NCI-H748 treated with DMSO at 0.1 percent for 48 hours (cell line): ENCODE measurements at regions not wholly inside any gene's neighbourhood (a gene's known extent, or its start where the extent isn't known, plus 50 kb on each side); places are given as distances from the start of the nearest gene placed in this dataset.

Experiments
- DNase-seq: peaks from one replicate; lab custom pipeline; 2025; lab: John Stamatoyannopoulos, UW

DNA sequence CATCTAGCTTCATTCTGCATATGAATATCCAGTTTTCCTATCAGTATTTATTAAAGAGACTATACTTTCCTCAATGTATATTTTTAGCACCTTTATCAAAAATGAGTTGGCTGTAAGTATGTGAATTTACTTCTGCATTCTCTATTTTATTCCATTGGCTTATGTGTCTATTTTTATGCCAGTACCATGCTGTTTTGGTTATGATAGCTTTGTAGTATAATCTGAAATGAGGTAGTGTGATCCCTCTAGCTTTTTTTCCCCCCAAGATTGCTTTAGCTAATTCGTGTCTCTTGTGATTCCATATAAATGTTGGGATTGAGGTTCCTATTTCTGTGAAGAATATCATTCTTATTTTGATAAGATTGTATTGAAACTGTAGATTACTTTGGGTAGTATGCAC, 469.1 kb upstream of the MAP3K7 start:
- DNase-seq = no peak

- peak; percentile 37 for DNase-seq
Observed at GRCh38 chr6:91052473-91053450, 465.9 kb upstream of the MAP3K7 start.

- no peak for DNase-seq
Observed at GRCh38 chr6:91045161-91045560, 458.3 kb upstream of the MAP3K7 start.

- DNase-seq = no peak
Observed at GRCh38 chr6:91043751-91044150, 456.9 kb upstream of the MAP3K7 start.

DNA sequence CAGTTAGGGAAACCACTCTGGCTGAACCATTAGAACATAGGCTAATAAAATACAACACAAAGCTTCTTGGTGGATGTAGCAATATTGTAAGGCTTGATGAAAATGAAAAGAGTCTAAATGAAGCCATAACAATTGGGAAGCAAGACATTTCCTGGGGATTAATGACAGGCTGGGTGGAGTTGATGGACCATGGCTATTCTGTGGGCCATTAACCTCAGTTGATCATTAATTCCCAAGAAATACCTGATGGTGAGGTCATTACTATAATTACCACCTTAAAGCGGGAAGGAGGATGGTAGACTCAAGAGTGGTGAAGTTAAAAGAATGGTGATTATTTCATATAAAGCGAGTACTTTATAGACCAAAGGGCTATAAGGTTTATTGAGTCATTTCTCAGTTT, 455.8 kb upstream of the MAP3K7 start:
- no peak for DNase-seq

DNA sequence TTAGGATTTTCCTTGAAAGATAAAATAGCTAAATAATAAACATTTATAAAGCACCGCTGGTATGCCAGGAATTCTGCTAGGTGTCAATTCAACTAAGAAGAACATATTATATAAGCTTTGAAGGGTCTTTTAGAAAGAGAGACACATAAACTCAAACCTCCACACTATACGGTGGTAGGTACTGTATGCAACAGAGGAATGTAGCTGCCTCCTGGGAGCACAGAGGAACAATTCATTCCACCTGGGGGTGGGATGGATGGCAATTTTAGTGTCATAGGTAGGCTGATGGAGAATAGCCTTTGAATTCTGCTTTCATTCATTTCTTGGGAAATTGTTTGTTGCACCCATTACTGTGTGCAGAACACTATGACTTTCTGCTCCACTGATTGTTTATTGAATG, 447.1 kb upstream of the MAP3K7 start:
- no peak for DNase-seq

- DNase-seq = no peak
Observed at GRCh38 chr6:91031581-91031980, 444.7 kb upstream of the MAP3K7 start.

DNA sequence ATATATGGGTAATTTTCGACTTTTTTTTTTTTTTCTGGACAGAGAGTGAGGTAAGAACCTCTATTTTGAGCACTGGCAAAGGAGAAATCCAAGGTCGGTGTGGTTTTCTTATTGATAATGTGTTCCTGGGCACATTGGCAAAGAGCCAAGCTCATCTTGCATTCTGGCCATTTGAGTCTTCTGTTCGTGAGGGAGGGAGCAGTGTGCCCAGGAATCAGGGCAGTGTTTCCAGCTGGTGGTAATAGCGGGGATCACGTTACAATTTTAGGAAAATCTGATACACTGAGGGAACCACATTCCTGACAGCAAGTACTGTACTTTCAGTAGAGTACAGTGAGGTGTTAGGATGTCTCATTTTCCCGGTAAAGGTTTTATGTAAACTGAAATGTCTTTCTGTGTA, 442.3 kb upstream of the MAP3K7 start:
- peak; percentile 65 for DNase-seq

- no peak for DNase-seq
Observed at GRCh38 chr6:91023529-91023928, 436.7 kb upstream of the MAP3K7 start.

GRCh38 chr6:91020744-91021143, 433.9 kb upstream of the MAP3K7 start:
- no peak for DNase-seq

DNA sequence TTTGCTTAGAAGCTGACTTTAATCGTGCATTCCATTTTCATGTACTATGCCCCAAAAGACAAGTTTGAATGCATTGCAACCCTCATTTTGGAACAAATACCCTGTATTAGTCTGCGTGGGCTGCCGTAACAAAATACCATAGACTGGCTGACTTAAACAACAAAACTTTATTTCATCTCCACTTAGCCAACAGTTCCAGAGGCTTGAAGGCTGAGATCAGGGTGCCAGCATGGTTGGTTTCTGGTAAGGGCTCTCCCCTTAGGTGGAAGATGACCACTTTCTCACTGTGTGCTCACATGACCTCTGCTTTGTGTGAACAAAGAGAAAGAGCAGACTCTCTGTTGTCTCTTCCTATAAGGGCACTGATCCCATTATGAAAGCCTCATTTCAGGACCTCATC, 431.7 kb upstream of the MAP3K7 start:
- no peak for DNase-seq

DNA sequence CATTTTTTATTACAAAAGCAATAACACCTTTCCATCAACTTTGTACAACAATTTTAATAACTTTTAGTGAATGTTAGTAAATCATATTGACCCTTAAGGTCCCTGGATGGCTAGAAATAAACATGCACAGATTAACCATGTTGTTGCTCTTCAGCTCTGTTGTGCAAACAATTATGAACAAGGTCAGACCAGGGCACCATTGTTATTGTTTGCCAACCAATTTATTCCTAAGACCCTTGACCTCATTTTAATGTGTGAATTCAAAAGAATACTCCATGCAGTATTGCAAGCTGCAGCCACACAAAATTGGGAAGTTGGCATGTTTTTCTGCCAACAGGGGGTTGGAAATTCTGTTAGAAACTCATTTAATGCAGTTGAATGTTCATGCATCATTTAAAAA, 426.6 kb upstream of the MAP3K7 start:
- peak; percentile 12 for DNase-seq

DNA sequence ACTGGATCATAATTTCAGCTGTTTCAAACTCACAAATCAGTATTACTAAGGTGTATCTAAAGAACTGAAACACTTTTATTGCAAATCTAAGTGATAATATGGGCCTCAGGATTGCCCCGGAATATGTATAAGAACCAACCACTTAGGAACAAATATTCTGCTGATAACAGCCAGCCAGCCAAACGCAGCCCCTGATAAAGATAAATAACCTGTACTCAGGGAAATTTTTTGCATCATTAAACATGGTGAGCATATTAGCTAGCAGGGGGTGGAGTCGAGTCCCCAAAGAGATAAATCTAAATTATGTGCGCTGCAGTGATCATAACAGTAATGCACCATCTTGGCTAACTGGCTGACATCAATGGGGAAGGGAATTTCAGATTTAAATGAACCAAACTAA, 410.2 kb upstream of the MAP3K7 start:
- DNase-seq = peak; percentile 18

GRCh38 chr6:90993770-90994169, 406.9 kb upstream of the MAP3K7 start:
- no peak for DNase-seq

DNA sequence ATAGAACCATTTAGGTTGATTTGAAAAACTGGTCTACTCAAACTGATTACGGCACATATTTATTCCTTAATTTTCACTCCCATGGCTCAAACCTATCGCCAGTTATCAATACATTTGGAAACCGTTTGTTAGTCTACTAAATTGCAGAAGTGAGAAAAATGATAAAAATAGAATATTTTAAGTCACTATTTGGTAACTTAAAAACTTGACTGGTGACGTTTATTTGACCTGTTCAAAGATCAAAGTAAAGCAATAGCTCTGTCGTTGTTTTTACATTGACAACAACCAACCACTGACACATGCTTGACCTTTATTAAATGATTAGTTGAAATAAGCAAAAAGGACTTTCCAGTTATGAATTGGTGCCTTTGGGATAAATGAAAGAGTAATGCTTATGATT, 402.9 kb upstream of the MAP3K7 start:
- no peak for DNase-seq

- DNase-seq = no peak
Observed at GRCh38 chr6:90984066-90984465, 397.2 kb upstream of the MAP3K7 start.

GRCh38 chr6:90983462-90983861, 396.6 kb upstream of the MAP3K7 start:
- DNase-seq = no peak

- no peak for DNase-seq
Observed at GRCh38 chr6:90982581-90982980, 395.7 kb upstream of the MAP3K7 start.

DNA sequence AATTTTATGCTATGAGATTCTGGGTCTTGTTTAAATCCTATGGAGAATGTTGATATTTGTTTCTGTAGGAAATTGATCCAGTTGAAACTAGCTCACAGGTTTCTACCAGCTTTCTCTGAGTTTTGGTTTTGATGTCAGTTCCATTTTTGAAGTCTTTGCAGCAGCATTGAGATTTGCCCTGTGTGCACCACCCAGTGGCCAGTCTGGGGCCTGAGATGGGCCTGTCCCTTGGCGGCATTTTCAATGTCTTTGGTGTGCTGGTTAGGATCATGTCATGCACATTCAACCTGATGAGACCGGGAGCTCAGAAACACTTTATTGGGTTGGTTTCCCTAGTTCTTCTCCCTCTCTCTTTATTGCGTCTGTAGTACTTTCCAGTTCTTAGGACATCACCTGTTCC, 395.2 kb upstream of the MAP3K7 start:
- no peak for DNase-seq

GRCh38 chr6:90978046-90978445, 391.2 kb upstream of the MAP3K7 start:
- DNase-seq = no peak

- DNase-seq = no peak
Observed at GRCh38 chr6:90977513-90977912, 390.6 kb upstream of the MAP3K7 start.

DNA sequence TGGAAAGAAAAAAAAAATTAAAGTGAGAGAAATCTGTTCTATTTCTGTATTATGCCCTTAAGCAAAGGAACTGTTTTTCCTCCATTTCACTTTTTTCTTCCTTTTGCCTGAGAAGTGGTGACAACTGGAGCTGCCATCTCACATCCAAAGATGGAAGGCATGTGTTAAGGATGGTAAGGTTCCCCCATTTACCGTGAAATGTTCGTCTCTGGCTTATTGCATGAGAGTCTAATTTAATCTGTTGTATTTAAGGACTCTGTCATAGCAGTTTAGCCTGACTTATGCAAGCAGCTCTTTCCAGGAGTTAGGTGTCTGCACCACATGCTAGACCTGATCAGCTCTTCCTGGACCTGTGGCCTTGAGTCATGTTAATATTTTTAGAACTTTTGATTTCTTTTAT, 389.5 kb upstream of the MAP3K7 start:
- DNase-seq = no peak

GRCh38 chr6:90975741-90976140, 388.9 kb upstream of the MAP3K7 start:
- no peak for DNase-seq

DNA sequence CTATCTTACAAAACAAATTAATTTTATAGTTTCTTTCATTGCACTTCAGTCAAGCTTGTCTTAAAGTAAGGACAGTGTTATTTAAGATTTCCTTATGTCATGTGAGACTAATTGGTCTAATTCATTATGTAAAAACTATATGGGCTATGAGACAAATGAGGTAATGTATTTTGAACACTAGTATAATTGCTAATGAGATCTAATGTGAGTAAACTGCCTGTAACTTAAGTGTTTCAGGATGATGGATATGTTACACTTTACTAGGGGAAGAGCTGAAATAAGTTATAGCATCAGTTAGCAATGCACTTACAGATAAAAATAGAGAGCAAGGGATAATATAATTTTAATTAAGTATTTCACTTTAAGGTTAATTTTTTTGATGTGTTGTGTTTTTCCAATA, 386.3 kb upstream of the MAP3K7 start:
- no peak for DNase-seq
